Esophagus squamous epithelium (tissue), 5 donors: ENCODE measurements at regions not wholly inside any gene's neighbourhood (a gene's known extent, or its start where the extent isn't known, plus 50 kb on each side); places are given as distances from the start of the nearest gene placed in this dataset.

ENCODE experiments used
- DNase-seq: peaks from one replicate; lab custom pipeline; 2025; lab: John Stamatoyannopoulos, UW
- H3K27ac ChIP-seq, 4 donors: fragments of 200-600 bp; sonication (generic); one replicate each; pipeline ENCODE4 v1.5.1; 2016 to 2019; ENCODE audit warnings: mild to moderate bottlenecking in 1 of 4
- H3K27me3 ChIP-seq, 4 donors: fragments of 200-600 bp; sonication (generic); 1 replicate in 3 of 4; 2 replicates in 1 of 4; pipeline versions ENCODE4 v1.5.1 to v1.6.0; 2017 to 2021; ENCODE audit warnings: antibody characterized with exemption in 1 of 4
- H3K36me3 ChIP-seq, 3 donors: fragments of 200-600 bp; sonication (generic); one replicate each; pipeline ENCODE4 v1.5.1; 2016 to 2019
- H3K4me1 ChIP-seq, 3 donors: fragments of 200-600 bp; sonication (generic); one replicate each; pipeline ENCODE4 v1.5.1; 2017 to 2019
- H3K4me3 ChIP-seq, 4 donors: fragments of 200-600 bp; sonication (generic); 1 replicate in 3 of 4; 2 replicates in 1 of 4; pipeline ENCODE4 v1.5.1; 2016 to 2019; ENCODE audit warnings: mild to moderate bottlenecking in 2 of 4, moderate library complexity in 1 of 4
- H3K9me3 ChIP-seq, 3 donors: fragments of 200-600 bp; sonication (generic); one replicate each; pipeline ENCODE4 v1.5.1; 2016 to 2019
- CTCF ChIP-seq, 6 experiments: fragments of 450-650 bp in 4 of 6; fragments of 200-600 bp in 2 of 6; sonication (generic) in 2 of 6; IDR thresholded peaks; one replicate each; pipeline ENCODE4 v1.5.1; 2016 to 2019; ENCODE audit warnings: antibody characterized with exemption in 6 of 6, mild to moderate bottlenecking in 4 of 6, moderate library complexity in 4 of 6
- POLR2A ChIP-seq, 4 donors: fragments of 450-650 bp; IDR thresholded peaks; one replicate each; pipeline ENCODE4 v1.6.1; 2017; ENCODE audit warnings: antibody characterized with exemption in 4 of 4, mild to moderate bottlenecking in 4 of 4, moderate library complexity in 3 of 4
- WGBS, 2 donors: methylation state at CpG; one replicate each; pipeline ENCODE4 v1.1.5; 2018; 5-methylcytosine and 5-hydroxymethylcytosine counted together
- intact Hi-C: fragments of 100-400 bp; cut with DNase I; formaldehyde crosslinking; loops from one replicate; pipeline ENCODE4 v1.15.0; 2022
- donor health status: DM: yes; HTN: yes; CAD: no.

GRCh38 chr9:102587281-102587680 is 407.9 kb upstream of the CYLC2 start:
- Histone ChIP-seq H3K27ac (no peak overlapping the region), H3K36me3 (no peaks in the 10 kb centered on the region), H3K4me3 (no peak overlapping the region), H3K4me1 (no peaks in the 10 kb centered on the region), H3K27me3 (no peaks in the 10 kb centered on the region), H3K9me3 (no peaks in the 10 kb centered on the region)
- WGBS, 2 donors = 20 to 22% methylated on average over 2 of the region's 2 CpGs
- DNase-seq = no peak
- intact Hi-C loops = no loop called here
- TF ChIP-seq CTCF (IDR thresholded peaks at IDR 0.05) (no peak), POLR2A (IDR thresholded peaks at IDR 0.05) (no peak)

GRCh38 chr9:102569436-102569835 is 425.7 kb upstream of the CYLC2 start:
- Histone ChIP-seq H3K36me3 (no peaks in the 10 kb centered on the region), H3K27me3 (no peaks in the 10 kb centered on the region), H3K27ac (no peak overlapping the region), H3K4me1 (no peaks in the 10 kb centered on the region), H3K9me3 (no peaks in the 10 kb centered on the region), H3K4me3 (no peak overlapping the region)
- WGBS, 2 donors = 87 to 90% methylated on average over 3 of the region's 3 CpGs
- intact Hi-C loops = no loop called here
- no peak for DNase-seq
- TF ChIP-seq POLR2A (IDR thresholded peaks at IDR 0.05) (no peak), CTCF (IDR thresholded peaks at IDR 0.05) (no peak)

- Histone ChIP-seq H3K4me1 (no peaks in the 10 kb centered on the region), H3K9me3 (peaks cover 0 to 7% (median 0%) of the 10 kb centered on the region in 3 donors), H3K27me3 (no peaks in the 10 kb centered on the region), H3K4me3 (no peak overlapping the region), H3K36me3 (no peaks in the 10 kb centered on the region), H3K27ac (no peak overlapping the region)
- intact Hi-C loops = no loop called here
- no peak for DNase-seq
- 62 to 67% methylated on average over 1 of the region's 1 CpG for WGBS, 2 donors
- no peak for TF ChIP-seq POLR2A (IDR thresholded peaks at IDR 0.05)
- TF ChIP-seq CTCF (IDR thresholded peaks at IDR 0.05) = no peak
Measured at GRCh38 chr9:102551346-102551745, 443.8 kb upstream of the CYLC2 start.

GRCh38 chr9:102550886-102551285 is 444.2 kb upstream of the CYLC2 start:
- no peaks in the 10 kb centered on the region for H3K27me3 ChIP-seq
- no peak overlapping the region for H3K27ac ChIP-seq
- no peaks in the 10 kb centered on the region for H3K4me1 ChIP-seq
- TF ChIP-seq CTCF (IDR thresholded peaks at IDR 0.05) (no peak), POLR2A (IDR thresholded peaks at IDR 0.05) (no peak)
- no peaks in the 10 kb centered on the region for H3K36me3 ChIP-seq
- DNase-seq = no peak
- intact Hi-C loops = no loop called here
- no peak overlapping the region for H3K4me3 ChIP-seq
- WGBS, 2 donors = 79 to 82% methylated on average over 3 of the region's 3 CpGs
- peaks cover 0 to 7% (median 0%) of the 10 kb centered on the region in 3 donors for H3K9me3 ChIP-seq

- TF ChIP-seq POLR2A (IDR thresholded peaks at IDR 0.05) = no peak
- no peak for TF ChIP-seq CTCF (IDR thresholded peaks at IDR 0.05)
- Histone ChIP-seq H3K27me3 (no peaks in the 10 kb centered on the region), H3K4me3 (no peak overlapping the region), H3K9me3 (peaks cover 0 to 7% (median 0%) of the 10 kb centered on the region in 3 donors), H3K36me3 (no peaks in the 10 kb centered on the region), H3K4me1 (no peaks in the 10 kb centered on the region), H3K27ac (no peak overlapping the region)
- intact Hi-C loops = no loop called here
- DNase-seq = no peak
Measured at GRCh38 chr9:102550266-102550665, 444.9 kb upstream of the CYLC2 start.
